GM19238 (cell line): ENCODE measurements at regions not wholly inside any gene's neighbourhood (a gene's known extent, or its start where the extent isn't known, plus 50 kb on each side); places are given as distances from the start of the nearest gene placed in this dataset.

Experiments used
- DNase-seq: peaks from one replicate; pipeline ENCODE4 v3.0.0; 2011; ENCODE audit warnings: low spot score; ENCODE audit not compliant: insufficient read length

GRCh38 chr10:36251068-36251467 lies 609.0 kb upstream of the FZD8 start:
- no peak for DNase-seq

GRCh38 chr10:36248304-36248981 lies 606.3 kb upstream of the FZD8 start:
- DNase-seq, result no peak

- DNase-seq, result no peak
Observed at GRCh38 chr10:36247478-36247877, 605.4 kb upstream of the FZD8 start.

GRCh38 chr10:36236931-36237330 lies 594.8 kb upstream of the FZD8 start:
- DNase-seq, result no peak

- no peak for DNase-seq
Observed at GRCh38 chr10:36236341-36236740, 594.2 kb upstream of the FZD8 start.

GRCh38 chr10:36232935-36233334 lies 590.8 kb upstream of the FZD8 start:
- DNase-seq, result no peak

GRCh38 chr10:36224431-36224985 lies 582.4 kb upstream of the FZD8 start:
- DNase-seq, result no peak

- no peak for DNase-seq
Observed at GRCh38 chr10:36221101-36221500, 579.0 kb upstream of the FZD8 start.

- no peak for DNase-seq
Observed at GRCh38 chr10:36220151-36220550, 578.1 kb upstream of the FZD8 start.

- no peak for DNase-seq
Observed at GRCh38 chr10:36211856-36212255, 569.8 kb upstream of the FZD8 start.

- no peak for DNase-seq
Observed at GRCh38 chr10:36209480-36209879, 567.4 kb upstream of the FZD8 start.

GRCh38 chr10:36202881-36203280 lies 560.8 kb upstream of the FZD8 start:
- DNase-seq, result no peak

- DNase-seq, result no peak
Observed at GRCh38 chr10:36200577-36200976, 558.5 kb upstream of the FZD8 start.

GRCh38 chr10:36198322-36198721 lies 556.2 kb upstream of the FZD8 start:
- DNase-seq, result no peak

GRCh38 chr10:36195364-36195763 lies 553.3 kb upstream of the FZD8 start:
- no peak for DNase-seq

GRCh38 chr10:36194276-36194675 lies 552.2 kb upstream of the FZD8 start:
- no peak for DNase-seq

GRCh38 chr10:36191009-36191408 lies 548.9 kb upstream of the FZD8 start:
- DNase-seq, result no peak

GRCh38 chr10:36188461-36188860 lies 546.4 kb upstream of the FZD8 start:
- no peak for DNase-seq

GRCh38 chr10:36188080-36188453 lies 546.0 kb upstream of the FZD8 start:
- no peak for DNase-seq

- DNase-seq, result no peak
Observed at GRCh38 chr10:36187380-36188079, 545.4 kb upstream of the FZD8 start.

- no peak for DNase-seq
Observed at GRCh38 chr10:36185097-36185496, 543.0 kb upstream of the FZD8 start.

GRCh38 chr10:36183726-36184125 lies 541.6 kb upstream of the FZD8 start:
- DNase-seq, result no peak

GRCh38 chr10:36183056-36183455 lies 541.0 kb upstream of the FZD8 start:
- no peak for DNase-seq
